D341Med (cell line): ENCODE measurements at regions not wholly inside any gene's neighbourhood (a gene's known extent, or its start where the extent isn't known, plus 50 kb on each side); places are given as distances from the start of the nearest gene placed in this dataset.
A peak's percentile ranks its signal among the peaks of the same experiment; 100 is the strongest.

Experiments used
- DNase-seq: peaks from one replicate; pipeline ENCODE4 v3.0.0; 2012; ENCODE audit warnings: low spot score

- DNase-seq: no peak
These were observed 522.3 kb downstream of the MAT2B start for GRCh38 chr5:164027738-164028137.

- DNase-seq: no peak
These were observed 532.8 kb downstream of the MAT2B start for GRCh38 chr5:164038128-164038783.

GRCh38 chr5:164041105-164041504 lies 535.7 kb downstream of the MAT2B start:
- DNase-seq: no peak

GRCh38 chr5:164048359-164048926 lies 543.0 kb downstream of the MAT2B start:
- DNase-seq: no peak

GRCh38 chr5:164051745-164052144 lies 546.3 kb downstream of the MAT2B start:
- DNase-seq: no peak

- DNase-seq: no peak
These were observed 547.2 kb downstream of the MAT2B start for GRCh38 chr5:164052536-164053093.

- DNase-seq: no peak
These were observed 547.7 kb downstream of the MAT2B start for GRCh38 chr5:164053123-164053522.

- DNase-seq: no peak
These were observed 549.0 kb downstream of the MAT2B start for GRCh38 chr5:164054461-164054860.

GRCh38 chr5:164057121-164057520 lies 551.7 kb downstream of the MAT2B start:
- no peak for DNase-seq

GRCh38 chr5:164058621-164059020 lies 553.2 kb downstream of the MAT2B start:
- DNase-seq: no peak

- no peak for DNase-seq
These were observed 554.1 kb downstream of the MAT2B start for GRCh38 chr5:164059471-164059870.

- peak; percentile 20 for DNase-seq
These were observed 555.5 kb downstream of the MAT2B start for GRCh38 chr5:164060786-164061355.

- no peak for DNase-seq
These were observed 556.9 kb downstream of the MAT2B start for GRCh38 chr5:164062304-164062703.

GRCh38 chr5:164065266-164065665 lies 559.8 kb downstream of the MAT2B start:
- no peak for DNase-seq

GRCh38 chr5:164071671-164072070 lies 566.3 kb downstream of the MAT2B start:
- no peak for DNase-seq

- DNase-seq: no peak
These were observed 567.7 kb downstream of the MAT2B start for GRCh38 chr5:164073081-164073480.

- no peak for DNase-seq
These were observed 571.1 kb downstream of the MAT2B start for GRCh38 chr5:164076556-164076955.

GRCh38 chr5:164090358-164090757 lies 584.9 kb downstream of the MAT2B start:
- no peak for DNase-seq

- no peak for DNase-seq
These were observed 586.4 kb downstream of the MAT2B start for GRCh38 chr5:164091836-164092235.

GRCh38 chr5:164094291-164094690 lies 588.9 kb downstream of the MAT2B start:
- no peak for DNase-seq

GRCh38 chr5:164097749-164098148 lies 592.3 kb downstream of the MAT2B start:
- no peak for DNase-seq

- no peak for DNase-seq
These were observed 593.1 kb downstream of the MAT2B start for GRCh38 chr5:164098531-164098930.

- DNase-seq: no peak
These were observed 593.6 kb downstream of the MAT2B start for GRCh38 chr5:164098979-164099378.
